T-helper 2 cell treated with Interferon-gamma antibody and Interleukin-4, amounts not matched to agents 5 μg/mL and 100 μg/mL, for 36 hours (primary cell): ENCODE measurements at regions not wholly inside any gene's neighbourhood (a gene's known extent, or its start where the extent isn't known, plus 50 kb on each side); places are given as distances from the start of the nearest gene placed in this dataset.

ENCODE experiments used
- DNase-seq: peaks from one replicate; pipeline ENCODE4 v3.0.0; 2021; ENCODE audit warnings: low spot score
- H3K27ac Mint-ChIP-seq: one replicate; pipeline ENCODE4 v1.8.0; 2021; ENCODE audit warnings: mild to moderate bottlenecking, mixed read lengths
- H3K27me3 Mint-ChIP-seq: one replicate; pipeline ENCODE4 v1.8.0; 2021; ENCODE audit warnings: low read depth, mixed read lengths
- H3K36me3 Mint-ChIP-seq: one replicate; pipeline ENCODE4 v1.8.0; 2021; ENCODE audit warnings: low read depth, mixed read lengths
- H3K4me1 Mint-ChIP-seq: one replicate; pipeline ENCODE4 v1.8.0; 2021; ENCODE audit warnings: low read depth, mixed read lengths
- H3K4me3 Mint-ChIP-seq: one replicate; pipeline ENCODE4 v1.8.0; 2022; ENCODE audit warnings: mild to moderate bottlenecking, moderate library complexity, mixed read lengths
- H3K9me3 Mint-ChIP-seq: one replicate; pipeline ENCODE4 v1.8.0; 2021; ENCODE audit warnings: mixed read lengths

DNA sequence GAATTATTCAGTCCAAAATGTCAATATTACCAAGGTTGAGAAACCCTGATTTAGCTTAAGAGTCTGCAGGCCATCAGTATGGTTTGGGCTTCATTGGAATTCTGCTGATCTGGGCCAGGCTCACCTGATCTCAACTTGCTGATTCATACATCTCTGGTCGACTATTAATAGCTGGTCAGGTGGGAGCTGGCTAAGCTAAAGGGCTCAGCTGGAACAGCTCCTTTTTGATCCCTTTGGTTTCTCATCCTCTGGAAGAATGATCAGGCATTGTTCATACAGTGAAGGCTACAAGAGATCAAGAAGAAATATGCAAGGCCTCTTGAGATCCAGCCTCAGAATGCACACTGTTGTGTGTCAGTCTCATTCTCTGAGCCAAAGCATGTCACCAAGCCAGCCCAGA lies 123.3 kb upstream of the MME start:
- no peak overlapping the region for H3K4me3 Mint-ChIP-seq
- H3K4me1 Mint-ChIP-seq = no peaks in the 10 kb centered on the region
- no peak overlapping the region for H3K27ac Mint-ChIP-seq
- H3K36me3 Mint-ChIP-seq = no peaks in the 10 kb centered on the region
- no peaks in the 10 kb centered on the region for H3K27me3 Mint-ChIP-seq
- no peaks in the 10 kb centered on the region for H3K9me3 Mint-ChIP-seq
- no peak for DNase-seq

DNA sequence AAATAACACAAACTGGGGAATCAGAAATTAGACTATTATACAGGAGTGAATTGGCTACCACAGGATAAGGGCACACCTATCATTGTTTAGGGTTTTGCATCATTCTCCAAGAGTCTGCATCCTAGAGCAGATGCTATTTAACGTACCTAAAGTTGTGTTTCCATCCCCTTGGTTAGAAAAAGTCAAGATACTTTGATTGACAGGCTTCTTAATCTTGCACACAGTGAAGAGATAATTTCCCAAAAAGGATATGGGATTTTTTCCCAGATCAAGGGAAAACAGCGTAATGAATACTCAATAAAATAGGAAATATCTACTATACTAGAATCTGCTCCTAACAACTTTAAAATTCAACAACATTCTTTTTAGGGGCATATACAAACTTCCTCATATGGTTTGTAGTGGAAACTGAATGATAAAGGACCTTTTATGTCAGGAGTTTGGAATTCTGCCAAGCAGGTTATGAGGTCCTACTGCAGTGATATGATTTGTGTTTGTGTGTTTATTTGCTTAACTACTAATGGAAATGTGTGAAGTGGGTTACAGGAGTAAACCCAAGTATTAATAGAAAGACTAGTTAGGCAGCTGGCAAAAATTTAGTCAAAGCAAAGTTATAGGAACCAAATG lies 124.1 kb upstream of the MME start:
- Mint-ChIP-seq H3K27me3 (no peaks in the 10 kb centered on the region), H3K4me1 (no peaks in the 10 kb centered on the region), H3K36me3 (no peaks in the 10 kb centered on the region), H3K27ac (no peak overlapping the region), H3K9me3 (peaks cover 4% of the 10 kb centered on the region), H3K4me3 (no peak overlapping the region)
- no peak for DNase-seq

DNA sequence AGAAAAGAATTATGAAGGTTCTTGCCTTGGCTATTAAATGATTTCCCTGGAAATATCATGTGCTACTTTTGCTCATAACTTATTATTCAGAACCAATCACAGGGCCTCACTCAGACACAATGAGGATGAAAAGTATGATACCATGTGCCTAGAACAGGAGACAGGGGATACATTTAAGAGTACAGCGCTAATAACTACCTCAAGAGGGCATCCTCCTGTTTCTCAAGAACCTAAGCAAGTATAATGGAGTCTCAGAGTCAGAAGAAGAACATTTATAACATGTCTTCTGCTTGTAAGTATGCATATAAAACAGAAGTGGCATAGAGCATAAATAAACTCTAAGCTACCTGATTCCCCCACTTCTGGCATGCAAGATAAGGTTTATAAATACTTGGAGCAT lies 125.4 kb upstream of the MME start:
- no peak overlapping the region for H3K27ac Mint-ChIP-seq
- no peak overlapping the region for H3K4me3 Mint-ChIP-seq
- peaks cover 4% of the 10 kb centered on the region for H3K9me3 Mint-ChIP-seq
- no peaks in the 10 kb centered on the region for H3K27me3 Mint-ChIP-seq
- no peaks in the 10 kb centered on the region for H3K4me1 Mint-ChIP-seq
- no peaks in the 10 kb centered on the region for H3K36me3 Mint-ChIP-seq
- DNase-seq = no peak

DNA sequence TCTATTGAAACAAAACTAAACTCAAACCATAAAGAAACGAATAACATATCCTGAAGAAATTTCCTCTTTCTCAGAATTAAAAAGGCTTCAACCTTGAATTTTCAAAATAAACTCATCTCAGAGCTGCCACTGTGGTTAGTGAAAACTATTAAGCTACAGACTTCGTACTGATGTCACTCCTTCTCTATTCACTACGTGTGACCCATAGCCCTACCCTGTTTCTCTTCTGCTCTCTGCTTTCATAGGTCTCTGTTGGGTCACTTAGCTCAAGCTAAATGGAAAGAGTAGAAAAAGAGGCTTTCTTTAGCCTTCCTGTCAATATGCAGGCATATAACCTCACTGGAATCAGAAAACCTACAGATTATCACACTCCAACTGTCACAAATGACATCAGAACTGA lies 126.6 kb upstream of the MME start:
- Mint-ChIP-seq H3K4me3 (no peak overlapping the region), H3K9me3 (peaks cover 4% of the 10 kb centered on the region)

DNA sequence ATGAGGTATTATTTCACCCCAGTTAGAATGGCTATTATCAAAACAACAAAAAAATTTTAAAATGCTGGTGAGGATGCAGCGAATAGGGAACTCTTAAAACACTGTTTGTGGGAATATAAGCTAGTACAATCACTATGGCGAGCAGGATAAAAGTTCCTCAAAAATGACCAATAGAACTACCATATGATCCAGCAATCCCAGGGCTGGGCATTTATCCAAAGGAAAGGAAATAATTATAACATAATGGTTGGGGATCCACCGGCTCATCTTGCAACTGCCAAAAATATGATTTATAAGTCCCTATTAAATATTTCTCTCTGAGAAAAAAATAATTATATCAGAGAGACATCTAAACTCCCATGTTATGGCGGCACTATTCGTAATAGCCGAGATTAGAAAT lies 127.6 kb upstream of the MME start:
- H3K4me1 Mint-ChIP-seq = no peaks in the 10 kb centered on the region
- H3K27me3 Mint-ChIP-seq = no peaks in the 10 kb centered on the region
- peaks cover 13% of the 10 kb centered on the region for H3K9me3 Mint-ChIP-seq
- no peak overlapping the region for H3K27ac Mint-ChIP-seq
- no peak overlapping the region for H3K4me3 Mint-ChIP-seq
- no peaks in the 10 kb centered on the region for H3K36me3 Mint-ChIP-seq
- DNase-seq = no peak

More for the DNA sequence above, 126.6 kb upstream of the MME start:
- no peak overlapping the region for H3K27ac Mint-ChIP-seq
- no peaks in the 10 kb centered on the region for H3K36me3 Mint-ChIP-seq
- H3K4me1 Mint-ChIP-seq = no peaks in the 10 kb centered on the region
- H3K27me3 Mint-ChIP-seq = no peaks in the 10 kb centered on the region
- DNase-seq = no peak

DNA sequence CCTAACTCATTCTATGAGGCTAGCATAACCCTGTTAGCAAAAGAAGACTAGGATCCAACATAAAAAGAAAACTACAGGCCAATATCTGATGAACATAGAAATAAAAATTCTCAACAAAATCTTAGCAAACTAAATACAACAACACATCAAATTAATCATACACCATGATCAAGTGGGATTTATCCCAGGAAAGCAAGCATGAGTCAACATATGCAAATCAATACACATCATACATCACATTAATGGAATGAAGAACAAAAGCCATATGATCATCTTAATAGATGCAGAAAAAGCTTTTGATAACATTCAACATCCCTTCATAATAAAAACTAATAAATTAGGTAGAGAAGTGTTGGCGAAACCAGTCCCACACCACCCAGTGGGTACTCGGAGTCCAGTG lies 136.1 kb upstream of the MME start:
- Mint-ChIP-seq H3K36me3 (no peaks in the 10 kb centered on the region), H3K4me3 (no peak overlapping the region), H3K27ac (no peak overlapping the region), H3K4me1 (no peaks in the 10 kb centered on the region), H3K27me3 (no peaks in the 10 kb centered on the region), H3K9me3 (peaks cover 21% of the 10 kb centered on the region)
- DNase-seq = no peak

DNA sequence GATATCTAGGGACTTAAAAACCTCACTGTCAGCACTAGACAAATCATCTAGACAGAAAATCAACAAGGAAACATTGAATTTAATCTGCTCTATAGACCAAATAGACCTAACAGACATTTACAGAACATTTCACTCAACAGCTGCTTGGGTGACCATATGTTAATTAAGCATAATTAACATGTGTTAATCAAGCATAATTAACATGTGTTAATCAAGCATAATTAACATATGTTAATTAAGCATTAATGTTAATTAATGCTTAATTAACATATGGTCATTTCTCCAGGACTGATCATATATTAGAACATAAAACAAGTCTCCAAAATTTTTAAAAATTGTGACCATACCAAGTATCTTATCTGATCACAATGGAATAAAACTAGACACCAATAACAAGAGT lies 137.3 kb upstream of the MME start:
- H3K4me1 Mint-ChIP-seq = no peaks in the 10 kb centered on the region
- peaks cover 15% of the 10 kb centered on the region for H3K9me3 Mint-ChIP-seq
- H3K27ac Mint-ChIP-seq = no peak overlapping the region
- no peak overlapping the region for H3K4me3 Mint-ChIP-seq
- no peaks in the 10 kb centered on the region for H3K27me3 Mint-ChIP-seq
- no peak for DNase-seq
- H3K36me3 Mint-ChIP-seq = no peaks in the 10 kb centered on the region

DNA sequence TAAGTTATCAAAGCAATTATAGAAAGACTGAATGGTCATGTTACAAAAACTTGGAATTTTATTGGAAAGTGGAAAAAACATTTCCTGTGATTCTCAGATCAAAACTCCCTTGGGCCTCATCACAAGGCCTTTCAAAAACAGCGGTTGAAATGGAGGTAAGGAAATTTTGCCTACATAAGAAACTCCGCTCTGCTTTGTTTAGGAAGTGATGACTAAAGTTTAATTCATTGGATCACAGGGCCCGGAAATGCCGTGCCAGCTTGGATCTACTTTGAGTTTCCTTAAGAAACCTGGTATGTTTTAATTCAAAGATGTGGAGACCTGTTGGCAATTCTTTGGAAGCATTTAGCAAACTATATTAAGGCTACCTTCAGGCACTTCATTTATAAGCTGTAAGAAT lies 143.9 kb upstream of the MME start:
- no peak overlapping the region for H3K4me3 Mint-ChIP-seq
- H3K27me3 Mint-ChIP-seq = no peaks in the 10 kb centered on the region

DNA sequence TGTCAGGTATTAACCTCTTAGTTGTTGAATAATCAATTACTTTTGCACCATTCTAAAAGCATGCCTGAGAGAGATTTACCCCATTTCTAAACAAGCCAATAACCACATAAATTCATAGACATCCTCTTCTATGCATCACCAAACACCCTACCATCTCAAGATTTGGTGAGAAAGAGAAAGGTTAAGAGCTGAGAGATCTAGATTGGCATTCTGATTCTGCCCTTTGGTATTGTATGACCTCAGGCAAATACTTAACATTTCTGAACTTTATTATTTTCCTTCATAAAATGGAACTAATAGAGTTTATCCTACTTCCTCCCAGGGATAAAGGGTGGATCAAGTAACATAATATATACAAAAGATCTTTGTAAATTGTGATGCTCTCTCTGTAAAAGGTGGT lies 146.5 kb upstream of the MME start:
- no peak overlapping the region for H3K27ac Mint-ChIP-seq
- H3K4me3 Mint-ChIP-seq = no peak overlapping the region
- no peaks in the 10 kb centered on the region for H3K4me1 Mint-ChIP-seq
- H3K36me3 Mint-ChIP-seq = no peaks in the 10 kb centered on the region
- DNase-seq = no peak
- H3K9me3 Mint-ChIP-seq = no peaks in the 10 kb centered on the region
- no peaks in the 10 kb centered on the region for H3K27me3 Mint-ChIP-seq

More for the DNA sequence above, 143.9 kb upstream of the MME start:
- no peak for DNase-seq
- H3K36me3 Mint-ChIP-seq = no peaks in the 10 kb centered on the region
- H3K4me1 Mint-ChIP-seq = no peaks in the 10 kb centered on the region
- H3K9me3 Mint-ChIP-seq = peaks cover 6% of the 10 kb centered on the region
- no peak overlapping the region for H3K27ac Mint-ChIP-seq

DNA sequence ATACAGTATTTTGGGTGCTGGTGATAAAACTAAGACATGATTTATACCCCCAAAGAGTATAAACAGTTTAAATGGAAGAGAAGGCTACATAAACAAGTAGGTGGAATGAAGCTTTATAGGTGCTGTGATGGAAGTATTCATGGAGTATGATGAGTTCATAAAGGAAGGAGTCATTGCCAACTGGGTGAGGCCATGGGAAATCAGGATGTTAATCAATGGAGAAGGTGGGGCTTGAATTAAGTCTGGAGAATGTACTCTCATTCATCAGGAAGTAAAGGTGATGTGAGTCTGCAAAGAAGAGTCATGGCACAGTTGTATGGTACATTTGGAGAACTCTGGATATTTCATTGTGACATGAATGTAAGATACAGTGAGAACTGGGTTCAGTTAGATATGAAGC lies 147.5 kb upstream of the MME start:
- Mint-ChIP-seq H3K4me1 (no peaks in the 10 kb centered on the region), H3K27me3 (no peaks in the 10 kb centered on the region), H3K4me3 (no peak overlapping the region), H3K27ac (no peak overlapping the region), H3K9me3 (no peaks in the 10 kb centered on the region), H3K36me3 (no peaks in the 10 kb centered on the region)
- DNase-seq = no peak

DNA sequence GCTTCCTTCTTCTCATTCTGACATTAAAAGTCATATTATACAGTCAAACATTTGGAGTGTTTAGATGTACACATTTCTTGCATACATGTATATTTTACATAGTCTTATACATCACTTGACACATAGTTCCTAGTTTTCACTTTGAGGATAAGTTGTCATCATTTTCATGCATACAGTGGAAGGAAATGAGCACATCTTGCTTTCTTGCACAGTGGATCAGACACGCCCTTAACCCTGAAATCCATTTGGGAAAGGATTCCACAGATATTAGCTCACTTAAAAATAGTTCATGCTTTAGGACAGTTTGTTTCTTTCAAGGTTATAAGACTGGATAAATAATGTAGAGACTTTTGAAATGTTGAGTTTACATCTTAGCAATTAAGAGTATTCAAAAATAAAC lies 148.6 kb upstream of the MME start:
- DNase-seq = no peak
- no peaks in the 10 kb centered on the region for H3K4me1 Mint-ChIP-seq

DNA sequence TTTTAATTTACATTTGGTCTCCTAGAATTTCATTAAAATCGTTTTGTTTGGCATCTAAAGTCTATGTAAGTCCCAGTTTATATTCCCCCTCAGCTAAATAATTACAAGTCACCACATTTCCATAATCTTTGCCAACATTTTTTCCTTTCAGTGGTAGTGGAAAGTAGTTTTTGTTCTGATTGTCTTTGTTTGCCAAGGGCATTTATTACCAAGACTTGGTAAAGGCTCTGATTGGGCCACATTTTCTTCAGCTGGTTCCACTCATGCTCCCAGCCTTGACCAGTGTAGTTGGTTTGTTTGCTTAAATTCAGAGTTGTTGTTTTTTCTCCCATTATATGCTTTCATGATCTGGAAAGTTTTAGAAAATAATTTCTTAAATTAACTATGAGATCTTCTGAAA lies 153.4 kb upstream of the MME start:
- no peak overlapping the region for H3K4me3 Mint-ChIP-seq
- DNase-seq = no peak
- H3K27ac Mint-ChIP-seq = no peak overlapping the region
- no peaks in the 10 kb centered on the region for H3K27me3 Mint-ChIP-seq
- no peaks in the 10 kb centered on the region for H3K4me1 Mint-ChIP-seq
- H3K9me3 Mint-ChIP-seq = peaks cover 3% of the 10 kb centered on the region
- no peaks in the 10 kb centered on the region for H3K36me3 Mint-ChIP-seq

More for the DNA sequence above, 148.6 kb upstream of the MME start:
- Mint-ChIP-seq H3K4me3 (no peak overlapping the region), H3K9me3 (no peaks in the 10 kb centered on the region), H3K36me3 (no peaks in the 10 kb centered on the region), H3K27ac (no peak overlapping the region), H3K27me3 (no peaks in the 10 kb centered on the region)

DNA sequence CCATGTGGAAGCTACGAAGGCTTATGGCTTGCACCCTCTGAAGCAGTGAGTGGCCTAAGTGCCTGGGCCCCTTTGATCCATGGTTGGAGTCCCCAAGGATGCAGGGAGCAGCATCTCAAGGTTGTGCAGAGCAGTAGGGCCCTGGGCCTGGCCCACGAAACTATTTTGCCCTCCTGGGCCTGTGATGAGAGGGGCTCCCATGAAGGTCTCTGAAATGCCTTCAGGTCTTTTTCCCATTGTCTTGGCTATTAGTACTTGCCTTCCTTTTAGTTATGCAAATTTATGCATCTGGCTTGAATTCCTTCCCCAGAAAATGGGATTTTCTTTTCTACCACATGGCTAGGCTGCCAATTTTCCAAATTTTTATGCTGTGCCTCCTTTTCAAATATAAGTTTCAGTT lies 158.8 kb upstream of the MME start:
- DNase-seq = no peak
- H3K4me3 Mint-ChIP-seq = no peak overlapping the region
- no peaks in the 10 kb centered on the region for H3K4me1 Mint-ChIP-seq
- H3K27me3 Mint-ChIP-seq = no peaks in the 10 kb centered on the region
- peaks cover 5% of the 10 kb centered on the region for H3K9me3 Mint-ChIP-seq
- H3K36me3 Mint-ChIP-seq = no peaks in the 10 kb centered on the region
- no peak overlapping the region for H3K27ac Mint-ChIP-seq

DNA sequence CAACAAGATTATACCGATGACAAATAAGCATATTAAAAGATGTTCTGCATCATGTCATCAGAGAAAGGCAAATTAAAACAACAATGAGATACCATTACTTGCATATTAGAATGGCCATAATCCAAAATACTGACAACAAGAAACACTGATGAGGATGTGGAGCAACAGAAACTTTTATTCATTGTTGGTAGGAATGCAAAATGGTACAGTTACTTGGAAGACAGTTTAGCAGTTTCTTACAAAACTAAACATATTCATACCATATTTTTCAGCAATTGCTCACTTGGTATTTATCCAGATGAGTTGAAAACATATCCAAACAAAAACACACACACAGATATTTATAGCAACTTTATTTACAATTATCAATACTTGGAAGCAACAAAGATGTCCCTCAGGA lies 160.9 kb upstream of the MME start:
- no peaks in the 10 kb centered on the region for H3K4me1 Mint-ChIP-seq
- H3K27me3 Mint-ChIP-seq = no peaks in the 10 kb centered on the region
- H3K36me3 Mint-ChIP-seq = no peaks in the 10 kb centered on the region
- peaks cover 5% of the 10 kb centered on the region for H3K9me3 Mint-ChIP-seq
- H3K4me3 Mint-ChIP-seq = no peak overlapping the region
- no peak overlapping the region for H3K27ac Mint-ChIP-seq
- no peak for DNase-seq

DNA sequence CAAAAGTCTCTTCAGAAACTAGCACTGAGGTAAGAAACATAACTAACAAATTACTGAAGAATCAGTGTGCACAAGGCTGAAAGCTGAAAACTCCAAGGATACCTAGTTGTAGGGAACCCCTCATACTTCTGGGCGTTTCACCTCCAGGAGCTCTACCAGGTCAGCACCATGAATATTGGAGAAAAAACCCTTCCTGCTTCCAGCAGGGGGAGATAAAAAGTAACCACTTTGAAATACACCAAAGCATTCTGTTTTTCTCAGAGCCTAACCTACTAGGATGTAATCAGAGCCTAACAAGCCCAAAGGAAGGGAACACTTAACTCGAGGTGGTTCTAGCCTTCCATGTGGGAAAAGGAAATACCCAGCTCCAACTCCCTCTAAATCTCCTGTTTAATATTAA lies 175.8 kb upstream of the MME start:
- Mint-ChIP-seq H3K9me3 (peaks cover 5% of the 10 kb centered on the region), H3K36me3 (no peaks in the 10 kb centered on the region), H3K4me3 (no peak overlapping the region), H3K27me3 (no peaks in the 10 kb centered on the region), H3K27ac (no peak overlapping the region), H3K4me1 (no peaks in the 10 kb centered on the region)
- no peak for DNase-seq
